GM23248 (cell line): ENCODE measurements at regions not wholly inside any gene's neighbourhood (a gene's known extent, or its start where the extent isn't known, plus 50 kb on each side); places are given as distances from the start of the nearest gene placed in this dataset.

ENCODE experiments used
- DNase-seq: peaks from one replicate; pipeline ENCODE4 v3.0.0-alpha.2; 2015
- H2AFZ ChIP-seq: fragments of 200-600 bp; sonication (generic); 2 replicates; pipeline ENCODE4 v1.6.1; 2016; ENCODE audit warnings: antibody characterized with exemption
- H3F3A ChIP-seq: fragments of 200-600 bp; sonication (generic); 2 replicates; pipeline ENCODE4 v1.6.1; 2016; ENCODE audit warnings: mild to moderate bottlenecking, antibody characterized with exemption, mixed run types; ENCODE audit not compliant: insufficient read depth
- H3K27ac ChIP-seq: fragments of 200-600 bp; sonication (generic); 2 replicates; pipeline ENCODE4 v1.5.1; 2016; ENCODE audit warnings: mild to moderate bottlenecking
- H3K27me3 ChIP-seq: fragments of 200-600 bp; sonication (generic); replicated peaks from 2 replicates; pipeline ENCODE4 v1.6.1; 2016; ENCODE audit warnings: mild to moderate bottlenecking; ENCODE audit not compliant: insufficient read depth
- H3K36me3 ChIP-seq: fragments of 200-600 bp; sonication (generic); 2 replicates; pipeline ENCODE4 v1.6.1; 2016; ENCODE audit warnings: low read depth, mild to moderate bottlenecking
- H3K4me1 ChIP-seq: fragments of 200-600 bp; sonication (generic); 2 replicates; pipeline ENCODE4 v1.6.1; 2016; ENCODE audit warnings: mild to moderate bottlenecking; ENCODE audit not compliant: insufficient read depth
- H3K4me2 ChIP-seq: fragments of 200-600 bp; sonication (generic); one replicate; pipeline ENCODE4 v1.6.1; 2016; ENCODE audit warnings: mild to moderate bottlenecking; ENCODE audit not compliant: unreplicated experiment
- H3K4me3 ChIP-seq: fragments of 200-600 bp; sonication (generic); 2 replicates; pipeline ENCODE4 v1.5.1; 2016; ENCODE audit warnings: mild to moderate bottlenecking
- H3K79me2 ChIP-seq: fragments of 200-600 bp; sonication (generic); 2 replicates; pipeline ENCODE4 v1.6.1; 2016; ENCODE audit warnings: mild to moderate bottlenecking; ENCODE audit not compliant: insufficient read depth
- H3K9ac ChIP-seq: fragments of 200-600 bp; sonication (generic); 2 replicates; pipeline ENCODE4 v1.6.1; 2016; ENCODE audit warnings: mild to moderate bottlenecking
- H3K9me2 ChIP-seq: fragments of 200-600 bp; sonication (generic); 2 replicates; pipeline ENCODE4 v1.6.1; 2016; ENCODE audit warnings: mixed run types, mild to moderate bottlenecking, moderate library complexity; ENCODE audit not compliant: insufficient read depth
- H3K9me3 ChIP-seq: fragments of 200-600 bp; sonication (generic); one replicate; pipeline ENCODE4 v1.6.1; 2017; ENCODE audit warnings: low read depth
- H4K20me1 ChIP-seq: fragments of 200-600 bp; sonication (generic); 2 replicates; pipeline ENCODE4 v1.6.0; 2016; ENCODE audit not compliant: insufficient read depth
- EZH2 ChIP-seq: fragments of 200-600 bp; sonication (generic); IDR thresholded peaks from 2 replicates; pipeline ENCODE4 v1.6.1; 2018; ENCODE audit warnings: antibody characterized with exemption, mild to moderate bottlenecking; ENCODE audit not compliant: insufficient read depth, poor library complexity, severe bottlenecking
- EZH2phosphoT487 ChIP-seq: fragments of 200-600 bp; sonication (generic); IDR thresholded peaks from 2 replicates; pipeline ENCODE4 v1.6.1; 2018; ENCODE audit warnings: antibody characterized with exemption, moderate library complexity, mild to moderate bottlenecking, low read depth; ENCODE audit not compliant: insufficient read depth
- WGBS, 2 experiments: methylation state at CpG; one replicate each; pipeline ENCODE4 v1.1.6; 2015 to 2017; ENCODE audit warnings: low lambda C conversion rate in 2 of 2, low coverage in 1 of 2; ENCODE audit errors: missing lambda C conversion rate in 2 of 2; 5-methylcytosine and 5-hydroxymethylcytosine counted together
- in situ Hi-C: fragments of 300-500 bp; cut with MboI; formaldehyde crosslinking; loops from 2 replicates; pipeline ENCODE4 v1.15.0; 2020

DNA sequence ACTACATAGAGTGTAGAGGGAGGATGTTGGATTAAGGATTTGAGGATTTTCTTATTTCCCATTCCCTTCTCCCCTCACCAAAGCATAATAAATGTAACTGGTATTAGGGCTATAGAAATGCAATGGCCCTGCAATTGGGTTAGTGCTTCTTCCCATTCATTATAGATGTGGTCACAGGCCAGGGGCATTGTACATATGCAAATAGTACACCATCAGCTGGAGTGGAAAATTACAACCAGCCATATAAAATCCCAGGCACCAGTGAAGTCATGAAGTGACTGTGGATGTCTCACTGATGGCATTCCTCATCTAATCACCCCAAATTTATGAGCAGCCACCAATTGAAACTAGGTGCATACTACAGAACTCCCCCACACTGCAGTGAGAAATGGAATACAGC is 105.9 kb downstream of the PLK2 start:
- H3K4me2 ChIP-seq, result no peak overlapping the region
- no peak overlapping the region for H2AFZ ChIP-seq
- no peaks in the 10 kb centered on the region; the same call in 1 of the 2 replicates for H3K9me2 ChIP-seq
- H3F3A ChIP-seq, result no peaks in the 10 kb centered on the region
- TF ChIP-seq EZH2phosphoT487 (no peak), EZH2 (no peak)
- no peaks in the 10 kb centered on the region for H3K9me3 ChIP-seq
- no peak for DNase-seq
- H3K27me3 ChIP-seq, result no peaks in the 10 kb centered on the region
- H4K20me1 ChIP-seq, result no peaks in the 10 kb centered on the region
- H3K9ac ChIP-seq, result no peak overlapping the region
- H3K4me3 ChIP-seq, result no peak overlapping the region
- no peaks in the 10 kb centered on the region for H3K4me1 ChIP-seq
- no peak overlapping the region for H3K27ac ChIP-seq
- no peaks in the 10 kb centered on the region for H3K36me3 ChIP-seq
- no peaks in the 10 kb centered on the region for H3K79me2 ChIP-seq
- in situ Hi-C loops, result no loop called here

DNA sequence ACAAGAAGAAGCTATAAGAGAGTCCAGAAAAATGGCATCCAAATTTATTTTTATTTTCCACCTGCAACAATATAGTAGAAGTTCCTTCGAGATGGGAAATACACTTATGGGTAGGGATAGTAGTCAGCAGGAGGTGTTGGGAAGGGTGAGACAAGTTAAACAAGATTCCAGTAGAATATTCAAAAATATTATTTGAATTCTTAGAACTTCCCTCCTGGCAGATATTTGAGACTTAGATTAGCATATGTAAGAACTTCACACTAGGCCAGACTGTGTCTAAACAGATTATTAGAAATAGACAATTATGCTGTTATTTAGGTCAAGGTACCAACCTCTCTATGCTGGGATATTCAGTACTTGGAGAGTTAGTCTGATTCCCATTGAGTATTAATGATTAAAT is 108.7 kb downstream of the PLK2 start:
- Histone ChIP-seq H3K79me2 (no peaks in the 10 kb centered on the region), H3K9me3 (no peaks in the 10 kb centered on the region), H3K9me2 (no peaks in the 10 kb centered on the region), H3F3A (no peaks in the 10 kb centered on the region), H3K27me3 (no peaks in the 10 kb centered on the region), H3K36me3 (no peaks in the 10 kb centered on the region), H4K20me1 (no peaks in the 10 kb centered on the region), H3K4me3 (no peak overlapping the region), H2AFZ (no peak overlapping the region), H3K4me2 (no peak overlapping the region), H3K4me1 (no peaks in the 10 kb centered on the region), H3K27ac (no peak overlapping the region), H3K9ac (no peak overlapping the region)
- WGBS, 2 experiments, result 67 to 77% methylated on average over 1 of the region's 1 CpG
- in situ Hi-C loops, result no loop called here
- TF ChIP-seq EZH2, result no peak
- no peak for TF ChIP-seq EZH2phosphoT487
- DNase-seq, result no peak

DNA sequence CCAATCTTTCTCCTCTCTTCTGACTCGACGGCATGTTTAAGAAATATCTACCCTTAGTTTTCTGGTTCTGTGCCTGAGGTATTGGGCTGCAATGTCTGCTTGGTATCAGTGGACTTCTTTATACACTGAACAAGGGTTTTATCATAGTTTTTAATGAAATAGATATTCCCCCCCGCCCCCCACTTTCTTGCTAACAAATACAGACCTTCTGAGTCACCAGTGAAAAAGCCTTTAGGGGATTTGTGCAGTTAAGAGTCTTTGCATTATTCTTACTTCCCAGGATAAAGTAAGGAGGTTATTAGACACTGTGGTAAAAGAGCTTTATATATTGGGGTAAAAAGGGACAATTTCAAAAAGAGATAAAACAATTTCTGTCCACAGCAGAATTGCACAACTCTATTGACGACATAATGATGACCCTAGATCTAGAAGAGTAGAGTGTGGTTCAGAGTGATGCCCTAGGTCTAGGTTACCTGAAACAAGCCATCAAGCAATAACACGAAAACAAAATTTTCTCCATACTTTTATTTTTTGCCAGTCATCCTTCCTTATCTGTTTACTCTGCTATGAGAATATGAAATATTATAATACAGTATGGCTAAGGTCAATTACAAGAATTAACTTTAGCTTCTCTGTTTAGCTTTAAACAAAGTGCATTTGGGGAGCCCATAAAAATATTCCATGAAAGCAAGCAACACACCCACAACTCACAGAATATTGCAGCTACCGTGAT is 110.7 kb downstream of the PLK2 start:
- Histone ChIP-seq H3F3A (no peaks in the 10 kb centered on the region), H3K9me2 (no peaks in the 10 kb centered on the region), H3K27me3 (no peaks in the 10 kb centered on the region), H3K4me1 (no peaks in the 10 kb centered on the region), H3K9me3 (no peaks in the 10 kb centered on the region), H3K79me2 (no peaks in the 10 kb centered on the region), H2AFZ (no peak overlapping the region), H3K27ac (no peak overlapping the region), H3K36me3 (no peaks in the 10 kb centered on the region), H4K20me1 (no peaks in the 10 kb centered on the region), H3K4me2 (no peak overlapping the region), H3K4me3 (no peak overlapping the region), H3K9ac (no peak overlapping the region)
- peak; percentile 2 for DNase-seq
- in situ Hi-C loops, result no loop called here
- 65 to 71% methylated on average over 6 of the region's 6 CpGs for WGBS, 2 experiments
- no peak for TF ChIP-seq EZH2
- TF ChIP-seq EZH2phosphoT487, result no peak

DNA sequence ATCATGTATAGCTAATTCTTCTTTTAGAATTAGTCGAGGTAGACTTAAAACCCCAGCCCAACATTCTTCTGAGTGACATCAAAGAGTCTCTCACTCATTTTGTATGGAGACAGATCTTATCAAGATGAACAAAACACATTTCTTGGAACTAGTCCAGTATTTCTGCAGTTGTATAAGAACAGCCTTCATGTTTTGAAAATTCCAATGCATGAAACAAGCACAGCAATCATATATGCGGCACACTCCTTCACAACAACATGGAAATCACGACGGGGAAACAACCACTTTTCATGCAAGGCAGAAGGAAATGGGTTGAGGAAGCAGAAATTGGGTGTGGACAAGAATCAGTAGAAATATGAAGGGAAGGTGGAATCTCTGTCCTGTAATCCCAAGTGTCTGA is 113.8 kb downstream of the PLK2 start:
- Histone ChIP-seq H3K27ac (no peak overlapping the region), H3K4me1 (no peaks in the 10 kb centered on the region), H3K36me3 (no peaks in the 10 kb centered on the region), H3K9ac (no peak overlapping the region), H2AFZ (no peak overlapping the region), H3K9me3 (no peaks in the 10 kb centered on the region), H4K20me1 (no peaks in the 10 kb centered on the region), H3F3A (no peaks in the 10 kb centered on the region), H3K4me2 (no peak overlapping the region), H3K4me3 (no peak overlapping the region), H3K79me2 (no peaks in the 10 kb centered on the region), H3K27me3 (no peaks in the 10 kb centered on the region), H3K9me2 (no peaks in the 10 kb centered on the region)
- 21 to 26% methylated on average over 4 of the region's 4 CpGs for WGBS, 2 experiments
- no peak for DNase-seq
- in situ Hi-C loops, result no loop called here
- TF ChIP-seq EZH2phosphoT487, result no peak
- no peak for TF ChIP-seq EZH2

DNA sequence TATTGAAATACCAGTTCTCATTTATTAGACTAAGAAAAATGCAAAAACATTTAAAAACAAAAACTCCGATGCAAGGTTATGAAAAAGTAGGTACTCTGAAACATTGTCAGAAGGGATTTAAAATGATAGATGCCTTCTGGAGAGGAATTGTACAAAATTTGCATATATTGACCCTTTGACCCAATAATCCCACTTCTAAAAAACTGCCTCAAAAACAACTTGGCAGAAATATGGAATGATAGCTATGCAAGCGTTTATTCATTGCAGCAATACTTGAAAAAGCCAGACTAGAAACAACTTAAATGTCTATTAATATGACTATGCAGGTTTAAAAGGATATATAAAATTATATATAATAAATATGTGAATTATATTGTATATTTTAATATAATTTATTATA is 118.4 kb downstream of the PLK2 start:
- H3K4me1 ChIP-seq, result no peaks in the 10 kb centered on the region
- no peak for TF ChIP-seq EZH2
- TF ChIP-seq EZH2phosphoT487, result no peak
- no peak overlapping the region for H3K27ac ChIP-seq
- no peaks in the 10 kb centered on the region for H3K79me2 ChIP-seq
- H3F3A ChIP-seq, result no peaks in the 10 kb centered on the region
- H3K27me3 ChIP-seq, result no peaks in the 10 kb centered on the region
- in situ Hi-C loops, result no loop called here
- H3K9me2 ChIP-seq, result no peaks in the 10 kb centered on the region
- H3K9me3 ChIP-seq, result peaks cover 7% of the 10 kb centered on the region
- 77 to 90% methylated on average over 2 of the region's 2 CpGs for WGBS, 2 experiments
- no peaks in the 10 kb centered on the region for H3K36me3 ChIP-seq
- no peak overlapping the region for H3K4me3 ChIP-seq
- no peak overlapping the region for H2AFZ ChIP-seq
- no peaks in the 10 kb centered on the region for H4K20me1 ChIP-seq
- no peak overlapping the region for H3K9ac ChIP-seq
- DNase-seq, result no peak
- H3K4me2 ChIP-seq, result no peak overlapping the region
